Activated naive CD8-positive, alpha-beta T cell treated with anti-CD3 and anti-CD28 coated beads, Interleukin-2, amount 10 ng/mL, durations not matched to agents 7 days and 5 days (primary cell): ENCODE measurements at regions not wholly inside any gene's neighbourhood (a gene's known extent, or its start where the extent isn't known, plus 50 kb on each side); places are given as distances from the start of the nearest gene placed in this dataset.
"Not testable (repeated sequence)": the region's sequence is repeated elsewhere in the genome, so short reads cannot be mapped to it uniquely, and the experiment has no call there.

ENCODE experiments used
- ATAC-seq: fragments of 150-1000 bp; cut with Tn5 transposase; one replicate; pipeline ENCODE4 v1.10.0; 2021; ENCODE audit warnings: low read depth, moderate library complexity
- POLR2A ChIA-PET: fragments of 350-600 bp; sonication (Branson Sonifier 250); formaldehyde crosslinking; loops from one replicate; lab custom pipeline; 2021; ENCODE audit warnings: antibody characterized with exemption; lab: Charles Lee
- DNase-seq: peaks from one replicate; pipeline ENCODE4 v3.0.0; 2021
- H3K27ac Mint-ChIP-seq: one replicate; pipeline ENCODE4 v1.8.0; 2022; ENCODE audit warnings: mild to moderate bottlenecking, mixed read lengths
- H3K27me3 Mint-ChIP-seq: one replicate; pipeline ENCODE4 v1.8.0; 2022; ENCODE audit warnings: mild to moderate bottlenecking, moderate library complexity, mixed read lengths
- H3K36me3 Mint-ChIP-seq: one replicate; pipeline ENCODE4 v1.8.0; 2021; ENCODE audit warnings: mild to moderate bottlenecking, mixed read lengths
- H3K4me1 Mint-ChIP-seq: one replicate; pipeline ENCODE4 v1.8.0; 2021; ENCODE audit warnings: mixed read lengths
- H3K4me3 Mint-ChIP-seq: one replicate; pipeline ENCODE4 v1.8.0; 2022; ENCODE audit warnings: mild to moderate bottlenecking, moderate library complexity, mixed read lengths
- H3K9me3 Mint-ChIP-seq: one replicate; pipeline ENCODE4 v1.8.0; 2021; ENCODE audit warnings: mixed read lengths

GRCh38 chr12:5173511-5174011 is 129.9 kb downstream of the KCNA5 start:
- Mint-ChIP-seq H3K36me3 (no peaks in the 10 kb centered on the region), H3K27me3 (no peaks in the 10 kb centered on the region), H3K4me3 (no peak overlapping the region), H3K27ac (no peak overlapping the region), H3K9me3 (no peaks in the 10 kb centered on the region), H3K4me1 (no peaks in the 10 kb centered on the region)
- POLR2A ChIA-PET = no interaction called here
- ATAC-seq (no peak), DNase-seq (no peak)

GRCh38 chr12:5175415-5175814 is 131.7 kb downstream of the KCNA5 start:
- H3K9me3 Mint-ChIP-seq, DNase-seq, H3K36me3 Mint-ChIP-seq, H3K27ac Mint-ChIP-seq, H3K4me1 Mint-ChIP-seq, H3K4me3 Mint-ChIP-seq, POLR2A ChIA-PET, H3K27me3 Mint-ChIP-seq, ATAC-seq: not testable (repeated sequence)

DNA sequence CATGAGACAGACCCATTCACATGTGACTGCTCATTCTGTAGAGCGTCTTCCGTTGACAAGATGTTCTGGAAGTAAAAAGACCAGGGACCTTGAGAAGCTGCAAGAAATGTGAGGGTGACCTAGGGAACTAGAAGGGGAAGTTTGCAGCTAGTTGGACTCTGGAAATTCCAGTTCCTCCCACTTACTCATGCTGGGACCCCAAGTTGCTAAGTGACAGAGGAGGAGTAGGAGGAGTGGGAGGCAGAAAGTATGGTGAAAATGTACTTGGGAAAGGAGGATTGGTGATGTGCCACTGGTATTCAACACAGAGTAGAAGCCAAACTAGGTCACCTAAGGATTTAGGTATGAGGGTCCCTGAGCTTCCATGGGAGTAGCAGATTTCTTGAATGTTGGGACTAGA is 132.4 kb downstream of the KCNA5 start:
- Mint-ChIP-seq H3K4me3 (no peak overlapping the region), H3K27ac (no peak overlapping the region), H3K9me3 (no peaks in the 10 kb centered on the region), H3K27me3 (no peaks in the 10 kb centered on the region), H3K36me3 (no peaks in the 10 kb centered on the region), H3K4me1 (no peaks in the 10 kb centered on the region)
- POLR2A ChIA-PET = no interaction called here
- ATAC-seq (no peak), DNase-seq (no peak)

DNA sequence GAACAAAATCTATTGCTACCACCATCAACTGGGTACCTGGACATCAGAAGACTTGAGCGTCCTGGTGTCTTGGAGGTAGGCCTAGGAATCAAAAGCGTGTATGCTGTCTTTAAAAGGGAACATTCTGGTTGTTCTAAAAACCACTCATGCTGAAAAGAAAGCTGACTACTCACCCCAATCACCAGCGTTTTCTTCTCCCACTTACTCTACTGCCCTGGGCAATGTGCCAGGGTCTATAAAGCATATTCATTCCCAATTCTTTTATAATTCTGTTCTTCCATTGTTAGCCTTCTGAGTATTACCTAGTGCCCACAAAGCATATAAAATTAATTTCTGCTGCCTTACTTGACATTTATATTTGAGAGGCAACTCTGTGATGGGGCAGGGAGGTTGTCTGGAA is 133.4 kb downstream of the KCNA5 start:
- no peaks in the 10 kb centered on the region for H3K9me3 Mint-ChIP-seq
- no peak overlapping the region for H3K4me3 Mint-ChIP-seq
- ATAC-seq = no peak
- H3K27ac Mint-ChIP-seq = no peak overlapping the region
- no peak for DNase-seq
- peaks cover 3% of the 10 kb centered on the region for H3K27me3 Mint-ChIP-seq
- no peaks in the 10 kb centered on the region for H3K36me3 Mint-ChIP-seq
- H3K4me1 Mint-ChIP-seq = no peaks in the 10 kb centered on the region
- POLR2A ChIA-PET = no interaction called here

- POLR2A ChIA-PET = no interaction called here
- Mint-ChIP-seq H3K9me3 (no peaks in the 10 kb centered on the region), H3K36me3 (no peaks in the 10 kb centered on the region), H3K27me3 (peaks cover 3% of the 10 kb centered on the region), H3K4me1 (no peaks in the 10 kb centered on the region), H3K27ac (no peak overlapping the region), H3K4me3 (no peak overlapping the region)
- ATAC-seq = no peak
- DNase-seq = no peak
These were observed 134.1 kb downstream of the KCNA5 start for GRCh38 chr12:5177731-5178130.

GRCh38 chr12:5178571-5178970 is 134.9 kb downstream of the KCNA5 start:
- Mint-ChIP-seq H3K4me1 (no peaks in the 10 kb centered on the region), H3K36me3 (no peaks in the 10 kb centered on the region), H3K4me3 (no peak overlapping the region), H3K9me3 (no peaks in the 10 kb centered on the region), H3K27me3 (peaks cover 3% of the 10 kb centered on the region), H3K27ac (no peak overlapping the region)
- POLR2A ChIA-PET = no interaction called here
- no peak for ATAC-seq
- DNase-seq = no peak

DNA sequence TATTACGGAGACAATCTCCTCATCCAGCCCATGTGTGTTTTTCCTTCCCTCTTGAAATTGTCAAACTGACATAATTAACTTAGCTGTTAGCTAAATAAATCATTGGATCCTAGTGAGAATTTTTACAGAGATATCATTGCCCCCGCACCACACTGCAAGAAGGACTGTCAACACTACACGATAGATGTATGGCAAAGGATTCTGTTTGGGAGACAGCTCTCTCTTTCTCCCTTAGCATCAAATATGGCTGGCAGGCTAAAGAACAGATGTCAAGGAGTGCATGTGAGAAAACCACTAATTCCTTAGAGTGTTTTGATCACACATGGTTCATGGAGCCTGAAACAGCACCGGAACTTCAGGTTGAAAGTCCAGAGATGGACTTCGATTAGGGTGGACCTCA is 136.8 kb downstream of the KCNA5 start:
- Mint-ChIP-seq H3K4me3 (no peak overlapping the region), H3K36me3 (no peaks in the 10 kb centered on the region), H3K27ac (no peak overlapping the region), H3K9me3 (no peaks in the 10 kb centered on the region), H3K27me3 (peaks cover 3% of the 10 kb centered on the region), H3K4me1 (no peaks in the 10 kb centered on the region)
- no peak for ATAC-seq
- no peak for DNase-seq
- POLR2A ChIA-PET = no interaction called here

DNA sequence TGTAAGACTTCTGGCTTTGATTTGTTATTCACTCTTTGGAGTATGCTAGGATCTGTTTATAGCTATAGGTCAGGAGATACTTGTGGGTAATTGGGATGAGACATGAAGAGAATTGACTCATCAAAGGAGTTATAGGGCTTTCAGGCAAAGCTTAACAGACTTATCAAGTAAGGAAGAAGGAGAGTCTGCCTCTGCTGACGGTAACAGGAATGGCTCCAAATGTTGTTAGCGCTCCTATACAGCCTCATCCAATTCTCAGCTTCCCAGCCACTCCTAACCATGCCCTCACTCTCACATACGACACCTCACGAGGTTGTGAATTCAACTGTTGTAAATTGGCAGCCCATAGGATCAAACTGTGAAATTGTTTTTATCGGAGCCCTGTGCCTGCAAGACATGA is 140.5 kb downstream of the KCNA5 start:
- POLR2A ChIA-PET = no interaction called here
- H3K4me1 Mint-ChIP-seq = no peaks in the 10 kb centered on the region
- ATAC-seq = no peak
- DNase-seq = no peak
- H3K4me3 Mint-ChIP-seq = no peak overlapping the region
- H3K9me3 Mint-ChIP-seq = no peaks in the 10 kb centered on the region
- peaks cover 3% of the 10 kb centered on the region for H3K27me3 Mint-ChIP-seq
- H3K27ac Mint-ChIP-seq = no peak overlapping the region
- H3K36me3 Mint-ChIP-seq = no peaks in the 10 kb centered on the region

DNA sequence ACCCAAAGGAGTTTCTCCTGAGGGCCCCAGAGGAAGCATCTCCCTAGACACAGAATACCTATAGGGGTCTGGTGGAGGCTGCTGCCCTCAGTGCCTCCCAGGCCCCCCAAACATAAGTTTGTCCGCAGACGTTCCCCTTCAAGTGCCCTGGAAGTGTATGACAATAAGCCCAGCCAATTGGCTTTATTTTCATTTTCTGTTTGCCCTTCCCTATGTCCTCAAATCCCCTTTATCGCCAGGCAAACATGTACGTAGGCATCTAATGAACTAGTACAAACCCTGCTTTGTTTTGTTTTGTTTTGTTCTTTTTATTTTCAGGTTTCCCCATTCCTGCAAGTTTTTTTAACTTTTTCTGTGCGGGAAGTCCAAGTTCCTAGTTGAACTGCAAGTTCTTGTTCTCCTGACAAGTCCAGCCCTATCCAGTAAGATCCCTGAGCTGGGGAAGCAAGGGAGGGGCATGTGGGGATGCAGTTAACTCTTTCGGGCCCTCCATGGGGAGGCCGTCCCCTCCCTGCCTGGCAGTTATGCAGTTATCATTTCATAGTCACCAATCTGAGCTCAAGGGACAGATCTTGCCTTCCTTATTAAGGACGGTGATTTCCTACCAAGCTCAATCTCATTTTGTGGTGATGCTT is 141.9 kb downstream of the KCNA5 start:
- ATAC-seq = no peak
- H3K4me1 Mint-ChIP-seq = no peaks in the 10 kb centered on the region
- H3K9me3 Mint-ChIP-seq = no peaks in the 10 kb centered on the region
- DNase-seq = no peak
- POLR2A ChIA-PET = no interaction called here
- peaks cover 6% of the 10 kb centered on the region for H3K27me3 Mint-ChIP-seq
- no peak overlapping the region for H3K4me3 Mint-ChIP-seq
- H3K36me3 Mint-ChIP-seq = no peaks in the 10 kb centered on the region
- H3K27ac Mint-ChIP-seq = no peak overlapping the region

DNA sequence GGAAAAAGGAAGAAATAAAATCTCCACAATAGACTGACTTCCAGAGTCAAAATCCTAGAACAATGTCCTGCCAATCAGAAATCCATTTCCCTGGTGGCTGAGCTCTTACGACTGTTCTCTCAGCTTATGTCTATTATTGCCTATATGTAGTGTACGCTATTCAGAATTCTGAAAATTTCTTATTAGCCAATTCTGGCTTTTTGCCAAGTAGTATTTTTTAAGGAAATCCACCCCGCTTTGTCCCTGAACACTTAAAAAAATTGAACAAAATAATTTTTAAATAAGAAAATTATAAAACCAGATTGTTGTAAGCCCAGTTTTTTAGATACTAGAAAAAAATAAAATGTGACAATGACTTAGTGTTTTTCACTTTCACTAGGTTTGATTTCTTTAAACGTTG is 143.0 kb downstream of the KCNA5 start:
- ATAC-seq = no peak
- no peaks in the 10 kb centered on the region for H3K9me3 Mint-ChIP-seq
- no peak overlapping the region for H3K27ac Mint-ChIP-seq
- H3K4me3 Mint-ChIP-seq = no peak overlapping the region
- H3K27me3 Mint-ChIP-seq = peaks cover 6% of the 10 kb centered on the region
- H3K36me3 Mint-ChIP-seq = no peaks in the 10 kb centered on the region
- POLR2A ChIA-PET = no interaction called here
- no peak for DNase-seq
- no peaks in the 10 kb centered on the region for H3K4me1 Mint-ChIP-seq

GRCh38 chr12:5187136-5187535 is 143.5 kb downstream of the KCNA5 start:
- H3K4me3 Mint-ChIP-seq = no peak overlapping the region

GRCh38 chr12:5188472-5188871 is 144.8 kb downstream of the KCNA5 start:
- no peaks in the 10 kb centered on the region for H3K9me3 Mint-ChIP-seq

More at GRCh38 chr12:5187136-5187535, 143.5 kb downstream of the KCNA5 start:
- Mint-ChIP-seq H3K4me1 (no peaks in the 10 kb centered on the region), H3K36me3 (no peaks in the 10 kb centered on the region), H3K27me3 (peaks cover 6% of the 10 kb centered on the region), H3K9me3 (no peaks in the 10 kb centered on the region), H3K27ac (no peak overlapping the region)
- DNase-seq = no peak
- no peak for ATAC-seq
- POLR2A ChIA-PET = no interaction called here

GRCh38 chr12:5189173-5189572 is 145.5 kb downstream of the KCNA5 start:
- DNase-seq = no peak
- POLR2A ChIA-PET = no interaction called here
- Mint-ChIP-seq H3K4me1 (no peaks in the 10 kb centered on the region), H3K27ac (no peak overlapping the region), H3K9me3 (no peaks in the 10 kb centered on the region), H3K4me3 (no peak overlapping the region), H3K36me3 (no peaks in the 10 kb centered on the region), H3K27me3 (peaks cover 9% of the 10 kb centered on the region)
- ATAC-seq = no peak

More at GRCh38 chr12:5188472-5188871, 144.8 kb downstream of the KCNA5 start:
- Mint-ChIP-seq H3K4me1 (no peaks in the 10 kb centered on the region), H3K4me3 (no peak overlapping the region), H3K27me3 (peaks cover 9% of the 10 kb centered on the region), H3K36me3 (no peaks in the 10 kb centered on the region), H3K27ac (no peak overlapping the region)
- DNase-seq (no peak), ATAC-seq (no peak)
- POLR2A ChIA-PET = no interaction called here

DNA sequence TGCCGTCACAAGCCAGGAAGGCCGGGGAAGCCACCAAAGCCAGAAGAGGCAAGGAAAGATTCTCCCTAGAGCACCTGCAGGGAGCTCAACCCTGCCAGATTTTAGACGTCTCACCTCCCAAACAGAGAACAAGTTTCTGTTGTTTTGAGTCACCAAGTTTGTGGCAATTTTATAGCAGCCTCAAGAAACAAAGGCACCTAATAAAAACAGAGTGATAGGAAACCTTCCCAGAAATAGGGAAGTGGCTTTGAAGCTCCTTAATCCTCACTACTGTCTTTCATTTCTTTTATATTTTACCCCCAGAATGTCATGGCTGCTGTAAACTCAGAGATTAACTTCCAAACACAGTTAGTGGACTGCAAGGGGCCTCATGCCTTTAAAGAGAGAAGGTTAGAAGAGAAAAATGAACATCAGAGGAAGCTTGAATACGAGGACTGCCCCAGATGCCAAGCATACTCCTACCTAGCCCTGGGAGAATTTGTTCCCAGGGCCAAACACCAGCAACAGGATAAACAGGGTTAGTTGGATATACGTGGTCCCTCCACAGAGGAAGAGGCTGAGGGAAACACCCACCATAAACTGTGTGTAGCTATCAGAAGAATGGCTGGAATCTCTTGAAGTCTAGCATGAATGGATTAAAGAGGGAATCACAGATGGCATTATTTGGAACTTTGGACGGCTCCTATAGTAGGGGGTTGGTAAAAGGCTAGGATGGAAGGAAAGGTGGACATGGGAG is 148.3 kb downstream of the KCNA5 start:
- H3K9me3 Mint-ChIP-seq = no peaks in the 10 kb centered on the region

More for the DNA sequence above, 148.3 kb downstream of the KCNA5 start:
- Mint-ChIP-seq H3K4me1 (no peaks in the 10 kb centered on the region), H3K27me3 (peaks cover 11% of the 10 kb centered on the region), H3K36me3 (no peaks in the 10 kb centered on the region), H3K4me3 (no peak overlapping the region), H3K27ac (no peak overlapping the region)
- no peak for DNase-seq
- POLR2A ChIA-PET = no interaction called here
- no peak for ATAC-seq
